DOHH2 (cell line): ENCODE measurements at regions not wholly inside any gene's neighbourhood (a gene's known extent, or its start where the extent isn't known, plus 50 kb on each side); places are given as distances from the start of the nearest gene placed in this dataset.
"Not testable (repeated sequence)": the region's sequence is repeated elsewhere in the genome, so short reads cannot be mapped to it uniquely, and the experiment has no call there.

Source experiments
- H3F3A ChIP-seq: fragments of 200-600 bp; sonication (generic), shearing (Covaris generic); 2 replicates; pipeline ENCODE4 v1.6.0; 2016; ENCODE audit warnings: antibody characterized with exemption, mild to moderate bottlenecking; ENCODE audit not compliant: control insufficient read depth, insufficient read depth
- H3K27ac ChIP-seq: fragments of 200-600 bp; sonication (generic); 2 replicates; pipeline ENCODE4 v1.5.1; 2014; ENCODE audit warnings: low read depth, mild to moderate bottlenecking, low read length, moderate library complexity
- H3K27me3 ChIP-seq: fragments of 200-600 bp; sonication (generic); 2 replicates; pipeline ENCODE4 v1.6.1; 2014; ENCODE audit warnings: mild to moderate bottlenecking, low read length, mixed read lengths; ENCODE audit not compliant: control insufficient read depth
- H3K36me3 ChIP-seq: fragments of 200-600 bp; sonication (generic); 2 replicates; pipeline ENCODE4 v1.6.1; 2014; ENCODE audit warnings: mild to moderate bottlenecking, low read length, moderate library complexity, mixed read lengths; ENCODE audit not compliant: control insufficient read depth
- H3K4me1 ChIP-seq: fragments of 200-600 bp; sonication (generic); 2 replicates; pipeline ENCODE4 v1.6.1; 2014; ENCODE audit warnings: mild to moderate bottlenecking, low read length, mixed read lengths; ENCODE audit not compliant: control insufficient read depth
- H3K4me2 ChIP-seq: fragments of 200-600 bp; sonication (generic); 2 replicates; pipeline ENCODE4 v1.6.0; 2014; ENCODE audit warnings: mild to moderate bottlenecking, low read length, moderate library complexity
- H3K4me3 ChIP-seq: fragments of 200-600 bp; sonication (generic); 2 replicates; pipeline ENCODE4 v1.5.1; 2014; ENCODE audit warnings: mild to moderate bottlenecking, low read length, mixed read lengths
- H3K79me2 ChIP-seq: fragments of 200-600 bp; sonication (generic); 2 replicates; pipeline ENCODE4 v1.6.1; 2014; ENCODE audit warnings: mild to moderate bottlenecking, low read length, mixed read lengths; ENCODE audit not compliant: control insufficient read depth
- H3K9me2 ChIP-seq: fragments of 200-600 bp; sonication (generic); replicated peaks from 2 replicates; pipeline ENCODE4 v1.6.1; 2014; ENCODE audit warnings: mild to moderate bottlenecking, low read length, mixed read lengths; ENCODE audit not compliant: control insufficient read depth
- H3K9me3 ChIP-seq: fragments of 200-600 bp; sonication (generic); 2 replicates; pipeline ENCODE4 v1.6.1; 2014; ENCODE audit warnings: antibody characterized with exemption, low read length, mixed read lengths; ENCODE audit not compliant: control insufficient read depth, insufficient read depth
- H4K20me1 ChIP-seq: fragments of 200-600 bp; sonication (generic); 2 replicates; pipeline ENCODE4 v1.6.0; 2014; ENCODE audit warnings: low read depth, mild to moderate bottlenecking, antibody characterized with exemption, low read length, moderate library complexity; ENCODE audit not compliant: control insufficient read depth, insufficient read depth
- EZH2phosphoT487 ChIP-seq: fragments of 200-600 bp; sonication (generic); IDR thresholded peaks from 2 replicates; pipeline ENCODE4 v1.6.1; 2017; ENCODE audit warnings: borderline replicate concordance, mild to moderate bottlenecking, antibody characterized with exemption, low read length, moderate library complexity, mixed read lengths
- TF ChIP-seq, protein P1 (sequence below): fragments of 200-600 bp; sonication (generic); IDR thresholded peaks from one replicate; pipeline ENCODE4 v1.5.1; 2014; ENCODE audit warnings: antibody characterized with exemption, mild to moderate bottlenecking, low read depth, low read length; ENCODE audit not compliant: poor library complexity, severe bottlenecking

DNA sequence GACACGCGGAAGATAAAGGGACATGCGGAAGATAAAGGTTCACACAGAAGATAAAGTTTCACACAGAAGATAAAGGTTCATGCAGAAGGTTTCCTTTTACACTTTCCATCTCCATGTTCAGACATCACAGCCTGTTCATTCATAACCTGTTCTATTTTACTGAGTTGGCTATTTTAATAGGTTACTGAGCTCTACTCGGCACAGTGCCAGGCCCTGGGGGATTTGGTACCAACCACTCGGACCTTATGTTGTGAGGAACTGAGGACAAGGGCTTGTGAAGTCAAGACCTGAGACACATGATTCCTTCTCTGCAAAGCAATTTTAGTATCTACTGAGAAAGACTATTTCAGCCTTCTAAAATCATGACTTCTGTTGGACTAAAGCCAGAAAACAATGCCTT, 75.0 kb upstream of the ALKAL2 start:
- no peaks in the 10 kb centered on the region for H3F3A ChIP-seq
- H3K9me3 ChIP-seq = peaks cover 13% of the 10 kb centered on the region
- no peaks in the 10 kb centered on the region for H3K36me3 ChIP-seq
- no peaks in the 10 kb centered on the region for H3K79me2 ChIP-seq
- no peaks in the 10 kb centered on the region for H3K4me1 ChIP-seq
- H4K20me1 ChIP-seq = no peaks in the 10 kb centered on the region
- no peak overlapping the region for H3K4me3 ChIP-seq
- H3K27ac ChIP-seq = no peak overlapping the region
- TF ChIP-seq EZH2phosphoT487 = no peak
- TF ChIP-seq, protein P1, sequence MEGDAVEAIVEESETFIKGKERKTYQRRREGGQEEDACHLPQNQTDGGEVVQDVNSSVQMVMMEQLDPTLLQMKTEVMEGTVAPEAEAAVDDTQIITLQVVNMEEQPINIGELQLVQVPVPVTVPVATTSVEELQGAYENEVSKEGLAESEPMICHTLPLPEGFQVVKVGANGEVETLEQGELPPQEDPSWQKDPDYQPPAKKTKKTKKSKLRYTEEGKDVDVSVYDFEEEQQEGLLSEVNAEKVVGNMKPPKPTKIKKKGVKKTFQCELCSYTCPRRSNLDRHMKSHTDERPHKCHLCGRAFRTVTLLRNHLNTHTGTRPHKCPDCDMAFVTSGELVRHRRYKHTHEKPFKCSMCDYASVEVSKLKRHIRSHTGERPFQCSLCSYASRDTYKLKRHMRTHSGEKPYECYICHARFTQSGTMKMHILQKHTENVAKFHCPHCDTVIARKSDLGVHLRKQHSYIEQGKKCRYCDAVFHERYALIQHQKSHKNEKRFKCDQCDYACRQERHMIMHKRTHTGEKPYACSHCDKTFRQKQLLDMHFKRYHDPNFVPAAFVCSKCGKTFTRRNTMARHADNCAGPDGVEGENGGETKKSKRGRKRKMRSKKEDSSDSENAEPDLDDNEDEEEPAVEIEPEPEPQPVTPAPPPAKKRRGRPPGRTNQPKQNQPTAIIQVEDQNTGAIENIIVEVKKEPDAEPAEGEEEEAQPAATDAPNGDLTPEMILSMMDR = no peak
- no peaks in the 10 kb centered on the region for H3K27me3 ChIP-seq
- H3K9me2 ChIP-seq = no peaks in the 10 kb centered on the region
- H3K4me2 ChIP-seq = no peak overlapping the region

DNA sequence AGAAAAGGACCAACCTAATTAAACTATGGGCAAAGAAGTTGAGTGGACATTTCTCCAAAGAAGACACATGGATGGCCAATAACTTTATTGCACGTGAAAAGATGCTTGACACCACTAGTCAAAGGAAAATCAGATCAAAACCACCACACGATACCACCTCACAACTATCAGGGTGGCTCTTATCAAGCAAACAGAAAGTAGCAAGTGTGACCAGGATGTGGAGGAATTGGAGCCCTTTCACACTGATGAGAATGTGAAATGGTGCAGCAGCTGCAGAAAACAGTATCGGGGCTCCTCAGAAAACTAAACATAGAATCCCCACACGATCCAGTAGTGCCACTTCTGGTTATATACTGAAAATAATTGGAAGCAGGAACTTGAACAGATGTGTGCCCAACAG, 72.2 kb upstream of the ALKAL2 start:
- Histone ChIP-seq H3K9me3 (peaks cover 13% of the 10 kb centered on the region), H3K4me1 (no peaks in the 10 kb centered on the region), H3F3A (no peaks in the 10 kb centered on the region), H3K4me2 (no peak overlapping the region), H3K9me2 (no peaks in the 10 kb centered on the region), H3K79me2 (no peaks in the 10 kb centered on the region), H3K4me3 (no peak overlapping the region), H3K27me3 (no peaks in the 10 kb centered on the region), H3K36me3 (no peaks in the 10 kb centered on the region), H4K20me1 (no peaks in the 10 kb centered on the region), H3K27ac (no peak overlapping the region)
- TF ChIP-seq EZH2phosphoT487 = no peak
- TF ChIP-seq, protein P1 = no peak

DNA sequence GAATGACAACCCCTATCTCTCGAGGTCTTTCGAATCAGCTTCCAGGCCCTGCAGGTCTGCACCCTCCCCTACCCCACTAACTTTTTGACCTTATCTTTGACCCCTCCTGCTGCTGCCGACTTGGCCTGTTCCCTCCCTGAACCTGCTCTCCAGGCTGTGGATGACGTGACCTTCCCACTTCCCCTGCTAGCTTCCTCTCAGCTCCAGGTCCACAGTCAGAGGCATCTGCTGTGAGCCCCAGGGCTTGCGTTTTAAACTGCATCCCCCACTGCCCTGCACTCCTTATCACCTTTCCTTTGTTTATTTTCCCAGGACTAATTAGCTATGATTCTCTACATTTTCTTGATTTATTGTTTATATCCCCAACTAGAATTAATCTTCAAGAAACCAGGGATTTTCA, 71.2 kb upstream of the ALKAL2 start:
- Histone ChIP-seq H3F3A (no peaks in the 10 kb centered on the region), H3K4me1 (no peaks in the 10 kb centered on the region), H3K4me3 (no peak overlapping the region), H3K9me3 (peaks cover 13% of the 10 kb centered on the region), H3K27me3 (no peaks in the 10 kb centered on the region), H4K20me1 (no peaks in the 10 kb centered on the region), H3K9me2 (no peaks in the 10 kb centered on the region), H3K79me2 (no peaks in the 10 kb centered on the region), H3K4me2 (no peak overlapping the region), H3K27ac (no peak overlapping the region), H3K36me3 (no peaks in the 10 kb centered on the region)
- TF ChIP-seq, protein P1 = no peak
- TF ChIP-seq EZH2phosphoT487 = no peak

DNA sequence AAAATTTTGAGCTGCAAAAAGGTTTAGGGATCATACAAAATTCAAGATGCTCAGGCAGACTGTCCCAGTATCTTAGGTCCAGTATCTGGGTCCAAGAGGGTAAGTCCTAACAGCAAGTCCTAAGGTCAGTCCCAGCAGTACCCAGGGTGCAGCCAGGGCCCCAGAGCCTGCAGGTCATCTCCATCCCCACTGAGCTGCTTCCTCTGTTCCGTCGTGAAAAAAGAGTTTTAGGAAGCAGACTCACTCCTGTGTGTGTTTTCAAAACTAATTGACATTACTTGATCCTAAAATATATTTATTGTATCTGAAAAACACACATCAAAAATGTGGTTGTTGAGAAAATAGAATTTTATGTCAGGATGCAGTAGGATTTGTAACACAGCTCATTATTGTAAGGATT, 69.9 kb upstream of the ALKAL2 start:
- Histone ChIP-seq H3F3A (no peaks in the 10 kb centered on the region), H4K20me1 (no peaks in the 10 kb centered on the region), H3K4me1 (no peaks in the 10 kb centered on the region), H3K27me3 (no peaks in the 10 kb centered on the region), H3K9me3 (peaks cover 10% of the 10 kb centered on the region; the same call in 1 of the 2 replicates), H3K9me2 (no peaks in the 10 kb centered on the region), H3K79me2 (no peaks in the 10 kb centered on the region), H3K36me3 (no peaks in the 10 kb centered on the region), H3K27ac (no peak overlapping the region), H3K4me3 (no peak overlapping the region), H3K4me2 (no peak overlapping the region)
- TF ChIP-seq, protein P1 = no peak
- no peak for TF ChIP-seq EZH2phosphoT487

DNA sequence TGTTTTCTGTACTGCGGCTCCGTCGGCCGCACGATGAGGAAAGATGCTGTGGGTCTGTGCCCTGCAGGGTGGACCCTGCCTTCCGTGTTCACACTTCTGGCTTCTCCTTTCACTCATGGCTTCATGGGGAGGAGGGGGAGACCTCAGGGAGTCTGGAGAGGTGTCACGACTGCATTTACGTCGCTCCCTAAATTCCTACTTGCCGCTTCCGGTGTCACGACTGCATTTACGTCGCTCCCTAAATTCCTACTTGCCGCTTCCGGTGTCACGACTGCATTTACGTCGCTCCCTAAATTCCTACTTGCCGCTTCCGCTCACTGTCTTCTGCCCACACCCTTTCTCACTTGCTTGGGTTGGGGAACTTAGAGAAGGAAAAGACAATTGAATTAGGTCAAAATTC, 68.4 kb upstream of the ALKAL2 start:
- not testable (repeated sequence) for H3K4me2 ChIP-seq

More for the DNA sequence above, 68.4 kb upstream of the ALKAL2 start:
- H3K9me2 ChIP-seq, H3K27ac ChIP-seq, H3K4me1 ChIP-seq, H3K79me2 ChIP-seq, H3K27me3 ChIP-seq, H3K36me3 ChIP-seq, H3K4me3 ChIP-seq, H3K9me3 ChIP-seq, H3F3A ChIP-seq, H4K20me1 ChIP-seq: not testable (repeated sequence)
